Activated gamma-delta T cell treated with Interleukin-2 at 50 U/mL for 16 hours (primary cell): ENCODE measurements at regions not wholly inside any gene's neighbourhood (a gene's known extent, or its start where the extent isn't known, plus 50 kb on each side); places are given as distances from the start of the nearest gene placed in this dataset.

Experiments
- DNase-seq: peaks from one replicate; pipeline ENCODE4 v3.0.0-alpha.2; 2020

DNA sequence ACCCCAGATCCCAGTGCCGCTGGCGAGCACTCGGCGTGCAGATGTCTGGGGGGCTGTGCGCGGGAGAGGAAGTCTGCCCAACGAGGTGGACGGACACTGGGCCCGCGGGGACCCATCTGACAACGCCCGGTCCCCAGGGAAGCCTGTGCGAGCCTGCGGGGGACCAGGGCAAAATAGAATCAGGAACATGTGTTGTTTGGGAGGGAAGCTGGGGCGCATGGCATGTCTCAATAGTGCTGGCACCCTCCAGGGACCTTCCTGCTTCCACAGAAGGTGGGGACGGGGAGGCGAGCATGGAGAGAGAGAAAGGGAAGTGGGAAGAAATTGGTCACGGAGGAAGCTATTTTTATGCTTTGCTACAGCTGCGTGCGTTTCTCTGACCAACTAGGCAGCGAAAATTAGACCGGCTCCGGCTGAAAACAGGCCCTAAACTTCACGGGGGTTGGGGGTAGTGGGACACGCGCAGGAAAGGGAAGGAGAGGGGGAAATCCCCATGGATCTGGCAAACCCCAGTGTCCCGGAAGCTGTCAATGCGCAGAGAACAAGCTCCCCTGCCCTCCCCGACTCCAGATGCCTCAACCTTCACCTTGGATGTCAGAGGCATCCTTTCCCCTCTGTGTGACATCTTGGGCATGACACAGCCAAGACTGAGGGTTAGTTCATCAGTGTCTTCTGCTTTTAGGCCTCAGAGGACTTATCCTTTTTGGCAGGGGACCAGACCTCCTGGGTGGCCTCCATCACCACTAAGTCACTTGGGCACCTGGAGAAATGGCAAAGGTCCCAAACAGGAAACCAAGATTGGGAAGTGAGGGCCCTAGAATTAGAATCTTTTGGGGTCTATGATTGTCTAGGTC is 169.8 kb upstream of the BCOR start:
- no peak for DNase-seq

DNA sequence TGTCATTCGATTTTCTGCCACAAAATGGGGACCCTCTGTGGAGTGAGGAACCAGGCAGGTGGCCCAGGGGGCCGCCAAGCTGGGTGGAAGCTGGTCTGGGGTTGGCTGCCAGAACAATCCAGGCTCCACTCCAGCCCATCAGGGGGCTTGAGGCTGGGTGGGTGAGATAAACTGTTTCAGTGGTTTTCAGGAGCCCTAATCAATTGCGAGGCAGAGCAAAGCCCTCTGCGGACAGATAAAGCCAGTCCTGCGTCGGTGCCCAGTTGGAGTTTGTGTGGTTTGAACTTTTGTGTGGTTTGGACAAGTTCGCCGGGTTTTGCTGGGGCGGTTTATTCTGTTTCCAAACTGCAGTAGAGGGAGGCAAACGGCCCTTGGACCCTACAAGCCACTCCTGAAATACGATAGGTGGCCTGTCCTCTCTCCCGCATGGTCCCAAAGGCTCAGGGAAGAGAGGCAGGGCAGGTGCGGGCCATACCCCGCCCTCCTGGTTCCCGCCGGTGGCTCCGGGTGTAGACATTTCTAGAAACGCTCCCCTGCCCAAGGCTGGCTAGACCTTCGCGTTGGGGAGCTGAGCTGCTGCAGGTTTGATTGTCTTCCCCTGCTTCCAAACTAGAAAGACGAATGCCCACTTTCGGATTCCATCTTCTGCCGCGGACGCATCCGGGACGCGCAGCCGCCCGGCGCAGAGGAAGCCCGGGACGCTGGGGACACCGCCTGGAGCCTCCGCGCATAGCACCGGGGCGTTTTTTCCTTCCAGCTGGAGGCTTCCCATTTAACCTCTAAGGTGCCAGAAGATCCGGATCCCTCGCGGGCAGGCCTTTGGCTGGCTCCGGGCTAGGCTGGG is 169.0 kb upstream of the BCOR start:
- peak; percentile 35 for DNase-seq

DNA sequence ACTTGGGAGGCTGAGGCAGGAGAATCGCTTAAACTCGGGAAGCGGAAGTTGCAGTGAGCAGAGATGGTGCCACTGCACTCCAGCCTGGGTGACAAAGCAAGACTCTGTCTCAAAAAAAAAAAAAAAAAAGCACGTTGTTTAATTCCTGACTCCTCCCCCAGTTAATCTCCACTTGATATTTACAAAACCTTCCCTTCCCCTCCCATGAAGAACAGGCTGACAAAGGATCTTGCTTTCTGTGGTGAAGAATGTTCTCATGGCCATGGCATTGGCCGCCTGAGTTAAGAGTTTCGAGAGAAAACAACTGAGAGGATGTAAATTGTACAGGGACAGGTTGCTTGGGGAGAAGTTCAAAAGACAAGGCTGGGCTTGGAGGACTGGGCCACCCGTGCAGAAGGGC is 168.2 kb upstream of the BCOR start:
- DNase-seq = no peak

DNA sequence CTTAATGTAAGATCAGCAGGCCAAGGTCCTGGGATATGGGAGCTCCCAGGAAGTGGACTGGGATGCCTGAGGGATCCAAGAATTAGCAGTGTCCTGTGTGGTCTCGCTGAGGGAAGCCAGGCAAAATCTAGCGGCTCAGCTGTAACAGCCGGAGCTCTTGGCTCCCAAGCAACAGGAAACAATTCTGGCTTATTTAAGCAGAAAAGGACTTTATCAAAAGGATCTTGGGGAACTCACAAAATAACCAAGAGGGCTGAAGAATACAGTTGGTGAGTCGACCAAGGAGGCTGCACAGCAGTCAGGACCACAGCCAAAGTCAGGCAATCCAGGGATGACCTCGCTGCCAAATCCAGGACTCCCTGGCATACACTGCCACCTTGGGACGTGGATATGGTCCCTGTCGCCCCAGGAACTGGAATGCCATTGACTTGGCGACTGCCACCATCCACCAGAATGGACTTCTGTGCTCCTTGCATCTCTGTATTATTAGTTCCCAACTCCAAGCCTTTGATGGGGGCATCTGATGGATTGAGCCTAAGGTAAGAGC is 165.3 kb upstream of the BCOR start:
- DNase-seq = no peak

DNA sequence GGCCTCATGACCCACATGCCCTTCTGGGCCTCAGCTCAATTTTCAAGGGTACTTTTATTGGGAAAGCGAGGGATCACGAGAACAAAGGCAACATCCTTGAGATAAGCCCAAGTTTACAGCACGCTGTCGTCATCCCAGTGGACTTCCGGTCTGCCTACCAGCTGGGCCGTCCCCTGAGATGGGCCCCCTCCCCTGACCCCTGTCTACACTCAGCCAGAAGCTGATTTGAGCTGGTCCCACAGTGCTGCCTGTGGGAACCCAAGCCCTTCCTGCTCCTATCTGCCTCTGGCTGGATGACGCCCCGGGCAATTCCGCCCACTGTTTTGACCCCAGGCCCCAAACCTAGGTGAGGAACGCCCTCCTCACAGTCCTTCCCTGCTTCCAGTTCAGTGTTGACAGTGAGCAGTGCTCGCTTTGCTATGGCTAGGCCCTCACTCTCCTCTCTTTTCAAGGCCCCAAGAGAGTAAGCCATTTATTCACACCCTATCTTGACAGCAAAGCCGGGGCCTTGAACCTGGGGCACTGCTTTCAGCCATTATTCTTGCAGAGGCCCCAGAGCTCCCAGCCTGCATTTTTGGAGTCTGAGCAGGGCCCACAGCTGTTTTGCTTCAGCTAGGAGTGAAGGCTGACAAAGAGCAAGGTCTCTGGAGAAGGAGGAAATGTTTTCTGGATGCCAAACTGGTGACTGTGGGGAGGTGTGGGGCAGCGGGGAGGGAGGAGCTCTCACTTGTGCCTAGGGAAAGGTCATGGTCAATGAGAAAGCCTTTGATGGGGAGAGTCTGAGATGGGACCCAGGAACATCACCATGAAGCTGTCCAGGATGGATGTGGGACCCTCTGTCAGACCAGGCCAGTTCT is 164.6 kb upstream of the BCOR start:
- no peak for DNase-seq

DNA sequence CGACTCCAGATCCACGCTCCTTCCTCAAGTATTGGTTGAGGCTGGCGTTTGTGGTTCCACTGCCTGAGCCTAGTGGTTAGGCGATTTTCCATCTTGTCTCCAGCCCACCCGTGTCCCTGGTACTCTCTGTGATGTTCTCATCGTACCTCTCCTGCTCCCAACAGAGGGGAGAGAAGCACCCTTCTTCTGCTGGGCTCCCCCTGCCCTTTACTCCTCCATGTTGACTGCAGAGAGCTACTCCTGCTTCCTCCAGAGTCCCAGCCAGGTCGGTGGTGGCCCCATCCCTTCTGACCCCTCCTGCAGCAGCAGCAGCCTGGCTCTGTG is 164.0 kb upstream of the BCOR start:
- DNase-seq = no peak

DNA sequence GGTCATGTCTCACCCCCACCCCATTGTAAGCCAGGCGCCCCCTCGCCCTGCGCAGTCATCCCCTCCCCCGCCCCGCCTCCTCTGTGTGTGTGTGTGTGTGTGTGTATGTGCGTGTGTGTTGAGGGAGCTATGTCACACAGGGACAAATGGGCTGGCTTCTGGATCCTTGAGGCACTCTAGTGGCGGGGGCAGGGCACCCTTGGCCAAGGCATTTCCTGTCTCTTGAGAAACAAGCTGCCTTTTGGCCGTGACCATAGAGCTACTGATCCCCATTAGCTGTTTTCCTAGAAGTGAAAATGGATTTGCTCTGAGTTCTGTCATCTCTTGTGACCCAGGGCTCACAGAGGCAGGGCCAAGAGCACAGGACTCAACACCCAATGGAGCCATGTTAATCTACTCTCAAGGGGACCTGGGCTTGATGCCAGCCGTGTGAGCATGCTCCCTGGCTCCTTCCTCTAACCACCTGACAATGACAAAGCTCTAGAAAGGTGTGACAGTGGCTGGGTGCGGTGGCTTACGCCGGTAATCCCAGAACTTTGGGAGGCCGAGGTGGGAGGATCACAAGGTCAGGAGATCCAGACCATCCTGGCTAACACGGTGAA is 162.5 kb upstream of the BCOR start:
- DNase-seq = no peak

DNA sequence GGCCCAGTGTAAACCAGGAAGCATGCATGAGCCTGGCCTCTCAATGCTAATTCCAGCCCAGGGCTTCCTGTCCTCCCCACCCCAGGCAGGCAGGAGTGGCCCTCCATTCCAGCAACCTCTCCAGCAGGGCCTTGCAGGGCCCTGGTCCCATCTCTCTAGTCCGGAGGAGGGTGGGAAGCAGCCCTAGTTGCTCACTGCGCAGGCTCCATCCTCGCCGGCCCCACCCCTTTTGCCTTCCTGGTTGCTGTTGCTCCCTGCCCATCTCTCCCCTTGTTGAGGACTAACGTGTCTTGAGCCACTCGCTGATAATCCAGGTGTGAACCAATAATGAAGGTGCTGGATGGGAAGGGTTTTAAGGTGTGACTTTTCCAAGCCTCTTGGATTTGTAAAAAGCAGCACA is 161.2 kb upstream of the BCOR start:
- no peak for DNase-seq

DNA sequence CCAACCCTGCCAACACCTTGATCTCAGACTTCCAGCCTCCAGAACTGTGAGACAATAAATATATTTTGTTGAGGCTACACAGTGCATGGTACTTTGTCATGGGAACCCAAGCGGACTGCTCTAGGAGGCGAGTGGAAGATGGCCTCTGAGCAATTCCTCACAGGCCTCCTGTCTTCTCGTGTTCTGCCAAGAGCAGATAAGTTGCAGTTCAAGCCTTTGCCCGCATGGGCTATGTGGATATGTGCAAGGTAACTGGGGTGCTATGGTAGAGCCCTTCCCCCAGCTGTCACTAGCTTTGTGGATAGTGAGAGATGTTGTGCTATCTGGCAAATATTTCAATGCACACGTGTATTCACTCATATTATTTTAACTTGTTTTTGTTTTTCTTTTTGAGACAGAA is 156.0 kb upstream of the BCOR start:
- DNase-seq = no peak

DNA sequence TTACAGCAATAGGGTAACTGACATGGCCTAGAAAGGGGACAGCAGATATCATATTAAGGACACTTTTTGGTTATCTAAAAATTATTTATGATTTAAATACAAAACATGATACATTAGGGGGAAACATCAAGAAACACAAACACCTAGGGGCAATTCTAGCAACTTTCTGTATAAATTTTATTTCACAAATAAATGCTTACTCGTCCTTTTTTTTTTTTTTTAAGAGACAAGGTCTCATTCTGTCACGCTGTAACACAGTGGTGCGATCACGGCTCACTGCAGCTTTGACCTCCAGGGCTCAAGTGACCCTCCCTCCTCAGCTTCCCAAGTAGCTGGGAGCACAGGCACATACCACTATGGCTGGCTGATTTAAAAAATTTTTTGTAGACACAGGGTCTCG is 151.8 kb upstream of the BCOR start:
- DNase-seq = no peak

DNA sequence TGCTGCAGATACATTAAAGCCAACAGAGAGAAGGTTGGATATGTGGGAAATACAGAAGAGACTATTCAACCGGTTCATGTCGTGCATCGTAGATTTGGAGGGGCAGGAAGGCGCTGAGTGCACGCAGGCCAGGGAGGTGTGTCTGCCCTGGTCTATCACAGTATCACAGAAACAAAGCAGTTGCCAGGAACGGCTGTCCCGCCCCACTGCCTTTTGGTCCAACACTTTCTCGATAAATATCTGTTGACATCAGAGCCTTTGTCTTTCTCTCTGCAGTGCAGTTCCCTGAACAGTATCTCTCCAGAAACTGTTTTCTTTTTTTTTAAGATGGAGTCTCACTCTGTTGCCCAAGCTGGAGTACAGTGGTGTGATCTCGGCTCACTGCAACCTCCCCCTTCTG is 151.1 kb upstream of the BCOR start:
- no peak for DNase-seq

DNA sequence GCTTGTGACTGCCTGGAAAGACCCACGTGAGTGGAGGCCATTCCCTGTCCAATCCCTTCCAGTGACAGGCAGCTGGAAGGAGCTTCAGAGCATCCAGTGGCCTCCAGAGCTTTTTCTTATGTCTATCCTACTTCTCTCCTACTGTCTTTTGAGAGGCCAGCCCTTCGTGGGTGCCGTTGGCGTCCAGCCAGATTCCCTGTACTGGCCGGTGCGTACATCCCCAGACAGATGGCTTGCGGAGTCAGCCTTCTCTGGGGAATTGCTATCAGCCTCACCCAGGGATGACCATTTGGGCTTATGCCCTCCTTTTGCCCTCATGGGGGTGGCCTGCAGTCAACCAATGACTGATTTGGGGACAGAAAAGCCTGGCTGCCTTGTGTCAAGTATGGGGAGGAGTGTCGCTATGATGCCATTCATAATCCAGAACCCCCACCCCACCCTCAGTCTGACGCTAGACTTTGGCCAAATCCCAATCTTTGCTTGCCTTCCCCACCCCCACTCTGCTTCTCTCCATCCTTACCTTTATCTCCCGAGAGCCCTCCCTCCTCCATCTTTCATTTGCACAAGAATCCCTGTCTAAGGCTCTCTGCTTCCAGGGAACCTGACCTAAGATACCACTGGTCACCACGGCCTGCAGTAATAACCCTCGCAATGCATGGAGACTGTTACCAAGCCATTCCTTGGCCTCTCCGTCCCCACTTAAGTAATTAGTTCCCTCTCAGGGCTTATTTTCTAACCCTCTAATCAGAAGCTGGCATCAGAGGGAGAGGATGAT is 150.3 kb upstream of the BCOR start:
- DNase-seq = no peak

DNA sequence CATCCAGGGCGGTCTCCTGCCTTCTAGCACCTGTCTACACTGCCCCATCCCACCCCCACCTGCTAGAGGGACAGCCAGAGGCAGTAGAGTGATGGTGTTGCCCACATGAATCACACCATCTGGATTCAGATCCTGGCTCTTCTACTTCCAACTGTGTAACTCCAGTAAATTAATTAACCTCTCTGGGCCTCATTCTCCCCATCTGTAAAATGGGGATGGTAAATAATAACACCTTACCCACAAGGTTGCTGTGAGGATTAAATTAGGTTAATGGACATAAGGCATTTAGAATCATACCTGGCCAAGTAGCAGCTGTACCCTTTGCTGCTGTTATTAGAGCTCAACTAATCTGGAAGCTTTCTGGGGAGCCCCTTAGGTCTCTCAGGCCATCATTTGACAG is 149.6 kb upstream of the BCOR start:
- no peak for DNase-seq

DNA sequence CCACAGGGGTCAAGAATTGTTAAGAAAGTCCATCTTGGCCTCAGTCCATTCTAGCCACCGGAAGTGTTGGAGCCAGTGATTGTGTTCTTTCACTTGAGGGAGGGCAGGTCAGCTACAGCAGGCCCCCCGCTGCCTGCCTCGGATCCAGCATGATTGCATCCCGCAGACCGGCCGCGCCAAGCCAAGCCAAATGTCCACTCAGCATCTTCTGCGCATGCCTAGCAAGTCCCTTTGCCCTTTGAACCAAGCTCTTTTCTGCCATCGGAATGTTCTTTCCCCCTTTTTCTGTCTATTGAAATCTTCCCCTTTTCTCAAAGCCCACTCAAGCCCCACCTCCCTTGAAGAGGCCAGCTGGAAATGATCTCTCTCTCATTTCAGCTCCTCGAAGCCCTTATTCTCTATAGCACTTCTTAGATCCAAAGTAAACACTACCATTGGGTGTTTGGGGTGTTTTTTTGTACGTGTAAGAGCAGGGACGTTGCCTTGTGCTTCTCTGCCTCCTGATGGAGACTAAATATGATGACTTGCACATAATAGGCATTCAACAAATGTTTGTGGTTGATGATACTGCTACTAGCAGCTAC is 147.8 kb upstream of the BCOR start:
- no peak for DNase-seq

DNA sequence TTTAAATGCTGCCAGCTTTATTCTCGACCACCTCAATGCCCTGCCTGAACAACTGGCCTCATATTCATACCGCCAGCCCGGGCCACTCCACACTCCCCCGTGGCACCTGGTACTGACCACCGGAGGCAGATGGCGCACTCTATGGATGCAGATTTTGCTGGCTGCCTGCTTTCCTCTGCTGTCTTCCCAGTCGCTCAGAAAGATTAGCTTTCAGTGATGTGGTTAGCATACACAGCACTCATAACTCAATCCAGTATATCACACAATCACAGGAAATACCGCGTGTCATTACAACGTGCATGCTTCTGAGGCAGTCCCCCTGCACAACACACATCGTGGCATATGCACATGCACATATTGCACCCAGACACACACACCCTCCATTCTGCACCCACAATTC is 147.2 kb upstream of the BCOR start:
- no peak for DNase-seq

DNA sequence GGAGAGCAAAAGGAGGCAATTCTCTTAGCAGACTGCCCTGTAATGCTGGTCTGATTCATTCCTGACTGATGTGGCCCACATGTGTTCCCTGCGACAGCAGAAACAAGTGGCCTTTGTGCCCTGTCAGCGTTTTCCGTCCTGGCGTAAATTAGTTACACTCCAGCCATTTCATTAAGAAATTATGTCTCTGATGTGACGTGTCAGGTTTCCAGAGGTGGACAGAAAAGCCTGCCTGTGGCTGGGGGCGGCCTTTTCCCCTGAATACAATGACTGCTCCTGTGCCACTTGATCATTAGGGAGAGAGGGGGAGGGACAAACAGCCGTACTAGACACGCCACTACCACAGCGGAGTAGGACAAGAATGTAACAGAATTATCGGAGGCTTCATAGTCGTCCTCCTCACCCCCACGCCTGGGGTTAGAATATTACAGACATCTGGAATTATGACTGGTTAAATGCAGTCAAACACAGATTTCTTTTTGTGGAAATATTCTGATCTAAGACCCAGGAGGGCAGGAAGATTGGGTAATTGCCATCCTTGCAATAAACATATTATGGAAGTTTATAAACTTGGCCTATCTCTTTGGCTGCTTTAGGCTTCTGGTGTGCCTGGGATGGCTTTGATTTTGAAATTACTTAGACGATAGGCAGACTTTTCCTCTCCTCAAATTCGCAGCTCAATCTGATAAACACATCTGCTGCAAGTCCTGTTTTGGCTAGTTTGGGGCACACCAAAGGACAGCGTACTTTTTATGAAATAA is 146.2 kb upstream of the BCOR start:
- DNase-seq = no peak

DNA sequence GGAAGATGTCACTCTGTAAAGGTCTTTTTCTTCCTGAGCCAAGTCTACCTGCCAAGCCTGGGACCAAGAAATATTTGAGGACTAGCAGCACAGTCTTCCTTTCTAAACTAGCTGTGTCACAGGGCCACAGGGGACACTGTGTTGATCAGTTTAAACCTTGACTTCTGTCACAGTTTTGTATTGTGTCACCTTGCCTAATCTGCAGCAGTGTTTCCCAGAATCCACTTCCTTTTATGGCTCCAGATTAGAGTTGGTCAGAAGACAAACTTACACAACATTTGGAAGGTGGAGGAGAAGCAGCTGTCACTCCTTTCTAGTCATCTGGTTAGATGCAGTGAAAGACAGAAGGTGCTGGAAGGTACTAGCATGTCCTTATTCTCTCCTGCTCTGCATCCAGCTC is 143.1 kb upstream of the BCOR start:
- no peak for DNase-seq

DNA sequence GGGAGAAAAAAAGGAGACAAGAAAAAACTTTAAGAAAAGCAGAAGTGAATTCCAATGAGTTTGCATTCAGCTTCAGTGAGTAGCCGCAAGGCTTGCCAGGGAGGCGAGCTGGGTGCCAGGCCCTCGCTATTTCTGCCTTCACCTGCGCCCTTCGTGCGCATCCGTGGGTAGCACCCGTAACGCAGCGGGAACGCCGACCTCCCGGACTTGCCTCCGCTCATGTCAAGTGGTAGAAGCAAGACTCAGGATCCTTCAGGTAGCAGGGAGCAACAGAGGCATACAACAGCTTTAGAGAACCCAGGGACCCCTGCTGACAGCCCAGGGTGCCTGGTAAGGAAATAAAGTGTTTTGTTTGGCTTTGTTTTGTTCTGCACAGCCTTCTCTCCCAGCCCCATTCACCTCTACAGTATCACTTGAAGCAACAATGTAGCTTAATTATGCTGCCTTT is 140.0 kb upstream of the BCOR start:
- no peak for DNase-seq

DNA sequence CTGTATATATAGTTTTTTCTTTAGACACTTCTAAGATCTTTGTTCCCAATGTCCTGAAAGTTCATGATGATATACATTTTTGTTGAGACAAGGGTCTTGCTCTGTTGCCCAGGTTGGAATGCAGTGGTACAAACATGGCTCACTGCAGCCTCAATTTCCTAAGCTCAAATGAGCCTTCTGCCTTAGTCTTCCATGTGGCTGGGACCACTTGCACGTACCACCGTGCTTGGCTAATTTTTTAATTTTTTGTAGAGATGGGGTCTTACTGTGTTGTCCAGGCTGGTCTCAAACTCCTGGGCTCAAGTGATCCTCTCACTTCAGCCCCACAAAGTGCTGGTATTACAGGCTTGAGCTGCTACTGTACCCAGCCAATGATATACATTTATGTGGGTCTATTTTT is 132.9 kb upstream of the BCOR start:
- DNase-seq = no peak

DNA sequence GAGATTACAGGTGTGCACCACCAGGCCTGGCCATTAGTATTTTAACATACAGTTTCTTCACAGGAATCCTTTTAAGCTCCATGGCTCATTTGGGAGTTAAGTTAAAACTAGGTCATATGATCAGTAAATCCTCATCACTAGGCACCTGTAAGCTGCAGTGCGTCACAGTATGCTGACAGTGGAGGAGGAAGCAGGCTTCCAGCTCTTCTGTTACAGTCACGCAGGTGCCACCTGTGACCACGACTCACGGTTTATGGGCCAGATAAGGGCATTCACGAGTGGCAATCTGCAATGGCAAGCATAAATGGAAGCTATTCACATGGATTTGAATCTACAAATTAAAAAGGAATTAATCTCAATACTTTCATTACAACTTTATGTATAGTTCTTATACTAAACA is 129.4 kb upstream of the BCOR start:
- DNase-seq = no peak

DNA sequence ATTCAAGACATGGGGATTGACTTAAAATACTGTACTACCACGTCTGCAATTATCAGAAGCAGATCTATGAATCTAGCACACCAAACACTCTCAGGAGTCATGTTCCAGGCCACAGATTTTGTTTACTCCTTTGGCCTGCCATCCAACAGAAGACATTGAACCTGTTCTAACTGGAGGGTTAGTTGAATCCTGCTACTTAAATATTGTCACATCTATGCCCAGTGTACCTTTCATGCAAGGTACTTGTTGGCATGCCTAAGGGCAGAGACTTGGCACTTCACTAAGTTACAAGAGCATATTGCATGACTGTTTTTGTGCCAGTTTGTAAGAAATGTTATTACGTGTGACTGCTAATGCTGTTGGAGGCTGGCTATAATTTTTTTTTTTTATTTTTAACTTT is 126.9 kb upstream of the BCOR start:
- no peak for DNase-seq
